ENCODE measurements at regions not wholly inside any gene's neighbourhood (a gene's known extent, or its start where the extent isn't known, plus 50 kb on each side); places are given as distances from the start of the nearest gene placed in this dataset.

DNA sequence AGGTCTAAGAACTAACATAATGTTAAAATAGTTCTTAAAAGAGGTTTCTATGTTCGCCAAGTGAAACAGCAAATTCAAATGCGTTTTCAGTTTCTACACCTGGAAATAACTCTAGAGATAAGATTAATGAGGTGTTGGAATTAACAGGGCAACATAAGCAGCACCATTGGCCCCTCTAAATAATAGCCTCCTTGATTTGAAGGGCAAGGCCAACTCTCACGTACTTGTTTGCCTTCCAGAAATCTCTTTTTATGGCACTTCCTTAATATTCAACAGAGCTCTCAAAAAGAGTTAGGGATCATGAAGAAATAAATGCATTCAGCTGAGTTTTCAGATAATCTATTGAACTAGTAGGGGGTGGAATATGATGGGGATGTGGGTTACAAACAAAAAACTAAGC is 80.9 kb downstream of the AASDHPPT start:
- TF ChIP-seq TAF1 (IDR thresholded peaks at IDR 0.05; ENCODE audit: low read depth) (no peak), NFIC (IDR thresholded peaks at IDR 0.05) (no peak), ZBTB7A (IDR thresholded peaks at IDR 0.05; ENCODE audit: low read depth) (no peak), YY1 (IDR thresholded peaks at IDR 0.05; ENCODE audit: low read depth) (no peak), TEAD4 (IDR thresholded peaks at IDR 0.05) (no peak), CEBPB (IDR thresholded peaks at IDR 0.05) (no peak)
- TF ChIP-seq, protein P1, sequence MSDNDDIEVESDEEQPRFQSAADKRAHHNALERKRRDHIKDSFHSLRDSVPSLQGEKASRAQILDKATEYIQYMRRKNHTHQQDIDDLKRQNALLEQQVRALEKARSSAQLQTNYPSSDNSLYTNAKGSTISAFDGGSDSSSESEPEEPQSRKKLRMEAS (IDR thresholded peaks at IDR 0.05), result no peak
- TF ChIP-seq, protein P2, sequence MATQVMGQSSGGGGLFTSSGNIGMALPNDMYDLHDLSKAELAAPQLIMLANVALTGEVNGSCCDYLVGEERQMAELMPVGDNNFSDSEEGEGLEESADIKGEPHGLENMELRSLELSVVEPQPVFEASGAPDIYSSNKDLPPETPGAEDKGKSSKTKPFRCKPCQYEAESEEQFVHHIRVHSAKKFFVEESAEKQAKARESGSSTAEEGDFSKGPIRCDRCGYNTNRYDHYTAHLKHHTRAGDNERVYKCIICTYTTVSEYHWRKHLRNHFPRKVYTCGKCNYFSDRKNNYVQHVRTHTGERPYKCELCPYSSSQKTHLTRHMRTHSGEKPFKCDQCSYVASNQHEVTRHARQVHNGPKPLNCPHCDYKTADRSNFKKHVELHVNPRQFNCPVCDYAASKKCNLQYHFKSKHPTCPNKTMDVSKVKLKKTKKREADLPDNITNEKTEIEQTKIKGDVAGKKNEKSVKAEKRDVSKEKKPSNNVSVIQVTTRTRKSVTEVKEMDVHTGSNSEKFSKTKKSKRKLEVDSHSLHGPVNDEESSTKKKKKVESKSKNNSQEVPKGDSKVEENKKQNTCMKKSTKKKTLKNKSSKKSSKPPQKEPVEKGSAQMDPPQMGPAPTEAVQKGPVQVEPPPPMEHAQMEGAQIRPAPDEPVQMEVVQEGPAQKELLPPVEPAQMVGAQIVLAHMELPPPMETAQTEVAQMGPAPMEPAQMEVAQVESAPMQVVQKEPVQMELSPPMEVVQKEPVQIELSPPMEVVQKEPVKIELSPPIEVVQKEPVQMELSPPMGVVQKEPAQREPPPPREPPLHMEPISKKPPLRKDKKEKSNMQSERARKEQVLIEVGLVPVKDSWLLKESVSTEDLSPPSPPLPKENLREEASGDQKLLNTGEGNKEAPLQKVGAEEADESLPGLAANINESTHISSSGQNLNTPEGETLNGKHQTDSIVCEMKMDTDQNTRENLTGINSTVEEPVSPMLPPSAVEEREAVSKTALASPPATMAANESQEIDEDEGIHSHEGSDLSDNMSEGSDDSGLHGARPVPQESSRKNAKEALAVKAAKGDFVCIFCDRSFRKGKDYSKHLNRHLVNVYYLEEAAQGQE (IDR thresholded peaks at IDR 0.05; ENCODE audit: low read depth), result no peak

Measured in Ishikawa (cell line).